ENCODE measurements at regions not wholly inside any gene's neighbourhood (a gene's known extent, or its start where the extent isn't known, plus 50 kb on each side); places are given as distances from the start of the nearest gene placed in this dataset.

- Histone ChIP-seq H3K27me3 (ENCODE audit: low read length) (no peaks in the 10 kb centered on the region), H3K36me3 (ENCODE audit: low read depth, low read length) (no peaks in the 10 kb centered on the region), H3K4me3 (ENCODE audit: low read length) (no peak overlapping the region), H3K79me2 (ENCODE audit: low read length) (no peaks in the 10 kb centered on the region), H3K9me3 (ENCODE audit: low read length) (no peaks in the 10 kb centered on the region), H3K27ac (ENCODE audit: low read length) (no peak overlapping the region), H4K20me1 (ENCODE audit: low read length) (no peaks in the 10 kb centered on the region), H3K4me2 (ENCODE audit: low read length) (no peak overlapping the region), H3K9ac (ENCODE audit: low read length) (no peak overlapping the region), H2AFZ (ENCODE audit: low read length) (no peak overlapping the region), H3K9me2 (replicated peaks; ENCODE audit: low read length) (0 out of 2 replicates have a peak, but pooled peaks cover 3% of the 10 kb centered on the region), H3F3A (ENCODE audit: low read length, unreplicated experiment) (no peaks in the 10 kb centered on the region), H3K4me1 (ENCODE audit: insufficient read depth, low read length) (peaks cover 43% of the 10 kb centered on the region)
- ATAC-seq (no peak), DNase-seq (no peak)
- ChIA-PET POLR2A (ENCODE audit: unreplicated experiment) (no interaction called here), CTCF (no interaction called here)
- no TSS peak for BruUV-seq (replicated peaks)
- intact Hi-C loops (cut with micrococcal nuclease), result no loop called here
- no peak for TF ChIP-seq EZH2phosphoT487 (IDR thresholded peaks at IDR 0.05; ENCODE audit: borderline replicate concordance, low read length)
- TF ChIP-seq EZH2 (IDR thresholded peaks at IDR 0.05; ENCODE audit: low read length, unreplicated experiment), result no peak
- TF ChIP-seq CTCF (conservative IDR thresholded peaks at IDR 0.05; ENCODE audit: low read depth, low read length), result no peak
These were observed 417.2 kb upstream of the SYT1 start for GRCh38 chr12:78447373-78447772.

GRCh38 chr12:78448692-78449091, 415.9 kb upstream of the SYT1 start:
- Histone ChIP-seq H3K9me2 (replicated peaks; ENCODE audit: low read length) (0 out of 2 replicates have a peak, but pooled peaks cover 3% of the 10 kb centered on the region), H3K36me3 (ENCODE audit: low read depth, low read length) (no peaks in the 10 kb centered on the region), H3K27ac (ENCODE audit: low read length) (peak overlapping the region; percentile 89), H3K4me2 (ENCODE audit: low read length) (peak overlapping the region; percentile 54), H3K4me3 (ENCODE audit: low read length) (no peak overlapping the region), H4K20me1 (ENCODE audit: low read length) (no peaks in the 10 kb centered on the region), H2AFZ (ENCODE audit: low read length) (peak overlapping the region; percentile 13; the same call in 1 of the 2 replicates), H3K27me3 (ENCODE audit: low read length) (no peaks in the 10 kb centered on the region), H3K9me3 (ENCODE audit: low read length) (no peaks in the 10 kb centered on the region), H3F3A (ENCODE audit: low read length, unreplicated experiment) (no peaks in the 10 kb centered on the region), H3K79me2 (ENCODE audit: low read length) (no peaks in the 10 kb centered on the region), H3K9ac (ENCODE audit: low read length) (peak overlapping the region; percentile 31; the same call in 1 of the 2 replicates), H3K4me1 (ENCODE audit: insufficient read depth, low read length) (peaks cover 34% of the 10 kb centered on the region)
- CTCF ChIA-PET, result interaction anchor here (0.6 kb wide), 1 partner anchor 48 kb away, joined by 7 read pairs; no protein-coding TSS in a partner anchor
- TF ChIP-seq EZH2 (IDR thresholded peaks at IDR 0.05; ENCODE audit: low read length, unreplicated experiment), result no peak
- no TSS peak for BruUV-seq (replicated peaks)
- POLR2A ChIA-PET (ENCODE audit: unreplicated experiment), result no interaction called here
- intact Hi-C loops (cut with micrococcal nuclease), result no loop called here
- DNase-seq (peak; percentile 65), ATAC-seq (peak; percentile 83)

GRCh38 chr12:78455991-78456390, 408.6 kb upstream of the SYT1 start:
- CTCF ChIA-PET, result no interaction called here

More at GRCh38 chr12:78455991-78456390, 408.6 kb upstream of the SYT1 start:
- Histone ChIP-seq H3K9me3 (ENCODE audit: low read length) (no peaks in the 10 kb centered on the region), H4K20me1 (ENCODE audit: low read length) (no peaks in the 10 kb centered on the region), H3K9ac (ENCODE audit: low read length) (no peak overlapping the region), H3K4me1 (ENCODE audit: insufficient read depth, low read length) (peaks cover 9% of the 10 kb centered on the region), H3K4me2 (ENCODE audit: low read length) (no peak overlapping the region), H3F3A (ENCODE audit: low read length, unreplicated experiment) (no peaks in the 10 kb centered on the region), H3K4me3 (ENCODE audit: low read length) (no peak overlapping the region), H3K9me2 (replicated peaks; ENCODE audit: low read length) (no peaks in the 10 kb centered on the region), H3K27ac (ENCODE audit: low read length) (no peak overlapping the region), H3K36me3 (ENCODE audit: low read depth, low read length) (no peaks in the 10 kb centered on the region), H3K27me3 (ENCODE audit: low read length) (no peaks in the 10 kb centered on the region), H2AFZ (ENCODE audit: low read length) (no peak overlapping the region), H3K79me2 (ENCODE audit: low read length) (no peaks in the 10 kb centered on the region)
- ATAC-seq (no peak), DNase-seq (no peak)
- TF ChIP-seq CTCF (conservative IDR thresholded peaks at IDR 0.05; ENCODE audit: low read depth, low read length), result no peak
- TF ChIP-seq EZH2phosphoT487 (IDR thresholded peaks at IDR 0.05; ENCODE audit: borderline replicate concordance, low read length), result no peak
- TF ChIP-seq EZH2 (IDR thresholded peaks at IDR 0.05; ENCODE audit: low read length, unreplicated experiment), result no peak
- no TSS peak for BruUV-seq (replicated peaks)
- intact Hi-C loops (cut with micrococcal nuclease), result no loop called here
- POLR2A ChIA-PET (ENCODE audit: unreplicated experiment), result no interaction called here
